SK-N-DZ (cell line): ENCODE measurements at regions not wholly inside any gene's neighbourhood (a gene's known extent, or its start where the extent isn't known, plus 50 kb on each side); places are given as distances from the start of the nearest gene placed in this dataset.
"Not testable (repeated sequence)": the region's sequence is repeated elsewhere in the genome, so short reads cannot be mapped to it uniquely, and the experiment has no call there.

ENCODE experiments used
- DNase-seq: peaks from one replicate; pipeline ENCODE4 v3.0.0-alpha.2; 2015; ENCODE audit warnings: low spot score

DNA sequence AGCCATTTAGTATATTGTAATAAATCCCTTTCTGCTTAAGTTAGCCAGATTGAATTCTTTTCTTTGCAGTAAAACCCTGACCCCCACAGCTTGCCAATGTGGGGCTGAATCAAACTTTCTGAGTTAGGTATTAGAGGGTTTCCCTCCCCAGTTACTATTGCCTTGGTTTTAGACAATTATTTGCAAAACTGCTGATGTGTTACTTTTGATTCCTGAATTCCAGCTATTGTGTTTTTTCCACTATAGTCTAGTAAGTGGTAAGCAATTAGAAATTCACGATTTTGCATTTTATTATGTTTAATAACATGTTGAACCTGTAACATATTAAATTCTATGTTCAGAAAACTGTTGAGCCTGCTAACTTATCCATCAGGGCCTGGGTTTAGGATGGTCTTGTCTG, 391.5 kb downstream of the DLEU7 start:
- no peak for DNase-seq

GRCh38 chr13:50452756-50453155, 390.7 kb downstream of the DLEU7 start:
- no peak for DNase-seq

GRCh38 chr13:50453188-50453587, 390.3 kb downstream of the DLEU7 start:
- no peak for DNase-seq

DNA sequence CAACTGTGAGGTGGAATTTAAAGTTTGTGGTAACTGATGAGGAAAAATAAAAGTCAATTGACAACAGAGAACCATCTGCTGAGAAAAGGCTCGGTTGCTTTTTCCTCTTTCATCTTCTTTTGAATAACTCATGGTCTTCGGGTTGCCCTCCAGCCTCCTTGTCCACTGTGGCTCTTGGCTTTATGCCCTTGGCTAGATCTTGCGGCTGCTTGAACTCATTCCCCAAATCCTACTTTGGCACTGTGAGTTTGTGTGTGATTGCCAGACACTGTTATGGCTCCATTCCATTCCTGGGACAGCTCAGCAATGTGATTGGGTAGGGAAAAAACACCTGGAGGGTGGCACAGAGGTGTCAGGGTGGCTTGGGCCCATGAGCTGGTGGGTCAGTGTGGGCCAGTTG, 387.4 kb downstream of the DLEU7 start:
- no peak for DNase-seq

DNA sequence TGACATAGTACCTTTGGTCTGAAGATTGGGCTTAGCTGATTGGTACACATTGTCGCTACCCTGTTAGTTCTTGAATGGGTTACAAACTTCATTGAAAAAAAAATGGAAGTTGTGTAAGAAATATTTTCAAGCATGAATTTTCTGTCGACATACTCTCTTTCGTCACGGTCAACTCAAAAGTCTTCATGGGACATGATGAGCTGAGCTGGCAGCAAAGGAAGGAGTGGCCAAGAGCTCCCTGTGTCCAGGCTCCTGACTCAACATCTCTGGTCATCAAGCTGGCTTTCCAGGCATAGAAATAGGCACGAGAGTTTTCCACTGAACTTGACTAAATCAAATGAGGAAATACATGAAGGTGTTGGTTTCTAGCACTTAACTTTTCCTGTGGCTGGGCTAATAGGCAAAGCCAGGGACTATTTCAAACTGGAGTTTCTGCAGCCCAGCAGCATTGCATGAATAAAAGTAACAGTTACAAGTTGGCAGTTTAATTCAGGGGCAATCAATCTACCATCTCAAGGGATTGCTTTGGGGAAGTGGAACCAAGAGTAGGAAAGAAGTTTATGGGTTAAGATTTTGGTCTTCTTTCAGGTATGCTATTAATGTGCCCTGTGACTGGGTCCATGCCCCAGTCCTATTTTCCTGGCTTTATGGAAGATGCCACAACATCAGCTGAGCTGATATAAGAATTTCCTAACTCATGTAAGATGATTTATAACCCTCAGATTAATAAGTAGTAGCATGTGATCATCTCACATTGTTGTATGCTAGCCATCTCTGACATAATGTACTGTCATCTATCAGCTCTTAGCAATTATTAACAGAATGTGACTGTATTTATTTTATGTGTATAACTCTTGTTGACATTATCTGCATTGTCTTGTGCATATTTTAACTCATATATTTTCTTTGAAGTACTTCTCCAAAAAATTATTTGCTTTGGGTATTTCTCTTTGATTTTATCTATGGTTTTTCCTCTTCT, 385.8 kb downstream of the DLEU7 start:
- DNase-seq: no peak

DNA sequence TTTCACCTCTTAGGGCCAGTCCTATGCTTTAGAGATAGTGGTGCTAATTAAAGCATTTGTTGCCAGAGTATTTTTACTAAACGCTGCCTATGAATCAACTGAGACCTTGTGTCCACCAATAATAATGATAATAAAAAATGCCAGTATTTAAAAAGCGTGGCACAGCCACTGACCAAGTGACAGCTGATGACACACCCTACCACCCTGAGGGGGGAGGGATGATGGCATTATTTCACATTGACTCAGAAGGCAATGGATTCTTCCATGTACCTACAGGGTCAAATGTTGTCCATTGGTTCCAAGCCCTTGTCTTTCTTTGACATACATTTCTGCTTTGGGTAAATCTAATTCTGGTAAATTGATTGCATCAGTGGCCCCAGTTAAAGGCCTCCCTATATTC, 384.4 kb downstream of the DLEU7 start:
- no peak for DNase-seq

GRCh38 chr13:50459658-50460057, 383.8 kb downstream of the DLEU7 start:
- no peak for DNase-seq

- no peak for DNase-seq
Observed at GRCh38 chr13:50460358-50460757, 383.1 kb downstream of the DLEU7 start.

DNA sequence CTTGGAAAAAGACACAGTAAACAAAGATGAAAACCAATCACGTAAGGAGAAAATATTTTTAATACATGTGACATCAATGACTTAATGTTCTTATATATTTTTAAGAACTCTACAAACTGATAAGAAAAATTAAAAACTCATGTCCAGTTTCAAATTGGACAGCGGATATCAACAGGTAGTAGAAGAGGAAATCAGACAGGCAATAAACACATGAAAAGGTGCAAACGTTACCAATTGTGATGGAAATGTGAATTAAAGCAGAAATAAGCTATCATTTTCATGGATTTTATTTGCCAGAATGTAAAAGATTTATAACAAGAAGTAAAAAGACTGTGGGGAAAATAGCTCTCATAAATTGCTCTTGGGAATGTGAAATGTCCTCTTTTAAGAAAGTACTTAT, 382.3 kb downstream of the DLEU7 start:
- no peak for DNase-seq

GRCh38 chr13:50463719-50464118, 379.8 kb downstream of the DLEU7 start:
- no peak for DNase-seq

DNA sequence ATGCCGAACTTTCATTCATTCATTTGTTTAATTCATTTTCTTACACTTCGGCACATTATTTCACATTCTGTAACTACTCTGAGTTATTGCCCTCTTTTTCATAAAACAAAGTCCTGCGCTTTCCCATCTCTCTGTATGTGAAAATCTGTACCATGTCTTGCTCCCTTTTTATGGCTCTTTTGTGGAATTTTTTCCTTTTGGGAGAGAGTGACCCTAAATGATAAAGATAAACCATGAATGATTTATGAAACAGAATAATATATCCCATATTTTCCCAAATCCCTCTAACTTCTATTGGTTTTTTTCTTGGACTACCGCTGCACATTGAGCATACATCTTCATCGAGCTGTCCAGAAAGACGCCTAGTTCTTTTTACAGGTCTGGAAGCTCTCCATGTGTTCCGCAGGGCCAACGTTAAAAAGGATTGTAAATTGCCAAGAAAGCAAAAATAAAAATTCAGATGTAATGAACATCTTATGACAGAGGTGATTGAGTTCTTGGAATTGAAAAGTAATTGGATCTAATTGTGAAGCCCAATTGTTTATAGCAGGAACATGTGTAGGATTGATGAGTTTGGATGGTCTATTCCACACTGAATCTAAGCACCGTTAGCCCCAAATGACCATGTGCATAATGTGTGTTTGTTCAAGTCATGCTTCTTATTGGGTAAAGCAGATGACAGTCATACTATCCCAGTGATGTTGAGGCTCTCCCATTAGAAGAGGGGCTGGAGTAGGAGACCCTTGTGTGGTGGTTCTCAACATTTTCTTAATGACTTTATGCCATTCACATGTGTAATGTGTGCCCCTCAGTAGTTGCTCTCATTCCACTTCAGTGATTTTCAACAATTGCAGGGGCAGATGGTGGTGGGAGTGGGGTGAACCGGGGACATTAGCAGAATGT, 378.9 kb downstream of the DLEU7 start:
- no peak for DNase-seq

GRCh38 chr13:50466456-50466855, 377.0 kb downstream of the DLEU7 start:
- no peak for DNase-seq

GRCh38 chr13:50467156-50468110, 376.1 kb downstream of the DLEU7 start:
- DNase-seq: no peak

GRCh38 chr13:50468849-50469669, 374.4 kb downstream of the DLEU7 start:
- no peak for DNase-seq

DNA sequence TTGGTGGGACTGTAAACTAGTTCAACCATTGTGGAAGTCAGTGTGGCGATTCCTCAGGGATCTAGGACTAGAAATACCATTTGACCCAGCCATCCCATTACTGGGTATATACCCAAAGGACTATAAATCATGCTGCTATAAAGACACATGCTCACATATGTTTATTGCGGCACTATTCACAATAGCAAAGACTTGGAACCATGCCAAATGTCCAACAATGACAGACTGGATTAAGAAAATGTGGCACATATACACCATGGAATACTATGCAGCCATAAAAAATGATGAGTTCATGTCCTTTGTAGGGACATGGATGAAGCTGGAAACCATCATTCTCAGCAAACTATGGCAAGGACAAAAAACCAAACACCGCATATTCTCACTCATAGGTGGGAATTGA, 370.4 kb downstream of the DLEU7 start:
- not testable (repeated sequence) for DNase-seq

- no peak for DNase-seq
Observed at GRCh38 chr13:50474088-50474662, 369.3 kb downstream of the DLEU7 start.

GRCh38 chr13:50476577-50477285, 366.8 kb downstream of the DLEU7 start:
- no peak for DNase-seq

DNA sequence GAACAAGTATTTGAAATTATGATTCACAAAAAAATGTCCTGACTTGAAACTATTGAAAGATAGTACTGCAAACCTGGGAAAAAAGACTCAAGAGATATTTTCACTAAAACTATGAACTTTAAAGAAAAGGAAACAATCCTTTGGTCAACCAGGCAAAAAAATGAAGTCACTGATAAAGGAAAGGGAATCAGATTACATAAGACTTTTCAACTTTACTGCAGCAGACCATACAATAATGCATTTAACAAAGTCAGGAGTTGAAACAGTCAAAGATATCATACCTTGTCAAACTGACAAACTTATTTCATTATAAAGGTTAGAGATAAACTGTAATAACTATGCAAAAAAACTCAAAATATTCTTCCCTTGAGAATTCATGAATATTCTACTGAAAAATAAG, 361.6 kb downstream of the DLEU7 start:
- DNase-seq: no peak

GRCh38 chr13:50483416-50483815, 360.1 kb downstream of the DLEU7 start:
- DNase-seq: no peak
